Upper lobe of left lung (tissue), 4 donors: ENCODE measurements at regions not wholly inside any gene's neighbourhood (a gene's known extent, or its start where the extent isn't known, plus 50 kb on each side); places are given as distances from the start of the nearest gene placed in this dataset.

ENCODE experiments used
- CTCF ChIP-seq, 6 experiments: fragments of 450-650 bp in 4 of 6; fragments of 200-600 bp in 2 of 6; sonication (generic) in 2 of 6; IDR thresholded peaks; one replicate each; pipeline ENCODE4 v1.5.1; 2016 to 2019; ENCODE audit warnings: antibody characterized with exemption in 6 of 6
- EP300 ChIP-seq, 4 donors: sonication (generic); formaldehyde crosslinking; IDR thresholded peaks; one replicate each; pipeline ENCODE4 v1.5.1; 2017; ENCODE audit warnings: antibody characterized with exemption in 4 of 4, control low read depth in 2 of 4
- POLR2A ChIP-seq, 4 donors: fragments of 450-650 bp; IDR thresholded peaks; one replicate each; pipeline ENCODE4 v1.5.1; 2016 to 2017; ENCODE audit warnings: antibody characterized with exemption in 4 of 4, mild to moderate bottlenecking in 2 of 4

DNA sequence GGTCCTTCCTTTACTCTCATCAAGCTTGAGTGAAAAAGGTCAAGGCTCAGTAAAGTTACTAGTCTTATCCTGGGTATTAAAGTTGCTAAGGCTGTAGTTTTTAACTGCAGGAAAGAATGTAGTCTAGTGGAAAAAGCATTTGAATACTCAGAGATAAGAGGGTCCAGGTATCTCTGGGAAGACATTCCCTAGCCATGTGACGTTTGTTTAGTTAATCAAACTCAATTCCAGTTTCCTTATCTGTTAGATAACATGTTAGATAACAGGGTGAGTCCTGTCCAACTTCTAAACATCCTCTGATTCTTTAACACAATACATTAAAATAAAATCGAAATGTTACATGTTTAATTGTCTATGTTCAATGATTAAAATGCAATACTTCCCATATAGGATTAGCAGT is 720.7 kb upstream of the LMO3 start:
- TF ChIP-seq CTCF (IDR thresholded peaks at IDR 0.05) (no peak), POLR2A (IDR thresholded peaks at IDR 0.05) (no peak), EP300 (IDR thresholded peaks at IDR 0.05) (no peak)
